Transverse colon (tissue), 4 donors: ENCODE measurements at regions not wholly inside any gene's neighbourhood (a gene's known extent, or its start where the extent isn't known, plus 50 kb on each side); places are given as distances from the start of the nearest gene placed in this dataset.

Experiments
- EP300 ChIP-seq: sonication (generic); formaldehyde crosslinking; IDR thresholded peaks from one replicate; pipeline ENCODE4 v1.6.1; 2017; ENCODE audit warnings: antibody characterized with exemption, low read depth
- POLR2A ChIP-seq: fragments of 450-650 bp; IDR thresholded peaks from one replicate; pipeline ENCODE4 v1.6.1; 2016; ENCODE audit warnings: antibody characterized with exemption, mild to moderate bottlenecking, moderate library complexity
- POLR2AphosphoS5 ChIP-seq, 3 donors: sonication (generic); formaldehyde crosslinking; IDR thresholded peaks; one replicate each; pipeline ENCODE4 v1.6.1; 2016; ENCODE audit warnings: antibody characterized with exemption in 3 of 3
- TF ChIP-seq, protein P1 (sequence below), 5 experiments: fragments of 200-600 bp in 3 of 5; fragments of 450-650 bp in 2 of 5; sonication (generic) in 3 of 5; IDR thresholded peaks; 1 replicate in 2 of 5; 2 replicates in 3 of 5; pipeline ENCODE4 v1.5.1; 2016 to 2017; ENCODE audit warnings: antibody characterized with exemption in 5 of 5, inconsistent platforms in 3 of 5, mild to moderate bottlenecking in 2 of 5, moderate library complexity in 1 of 5

DNA sequence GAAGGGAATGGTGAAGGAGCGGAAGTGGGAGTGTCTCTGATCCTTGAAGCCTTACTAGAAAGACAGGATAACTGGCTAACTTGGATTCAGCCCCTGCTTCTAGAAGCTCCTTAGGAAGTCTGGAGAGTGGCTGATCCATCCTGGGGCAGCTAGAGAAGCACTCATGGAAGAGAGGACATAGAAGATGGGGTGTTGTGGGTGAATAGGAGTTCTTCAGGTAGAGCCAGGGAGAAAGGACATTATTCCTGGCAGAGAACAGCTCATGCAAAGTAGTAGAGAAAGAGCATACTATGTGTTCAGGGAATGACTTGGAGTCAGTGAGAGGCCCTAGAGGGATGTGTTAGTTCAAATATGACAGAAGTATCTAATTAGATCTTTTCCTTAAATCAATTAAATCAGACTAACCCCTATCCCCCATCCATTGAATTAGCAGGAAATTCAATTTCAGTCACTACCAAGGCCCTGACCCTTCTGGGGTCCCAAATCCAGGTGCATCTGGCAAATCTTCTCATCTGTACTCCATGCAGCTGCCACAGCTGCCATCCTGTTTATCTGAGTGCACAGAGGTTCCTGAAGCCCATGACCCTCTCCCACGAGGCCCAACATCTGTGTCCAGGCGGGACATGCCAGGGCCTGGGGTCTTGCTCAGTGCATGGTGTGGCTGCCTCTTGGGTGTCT lies 130.7 kb downstream of the DHX35 start:
- TF ChIP-seq, protein P1, sequence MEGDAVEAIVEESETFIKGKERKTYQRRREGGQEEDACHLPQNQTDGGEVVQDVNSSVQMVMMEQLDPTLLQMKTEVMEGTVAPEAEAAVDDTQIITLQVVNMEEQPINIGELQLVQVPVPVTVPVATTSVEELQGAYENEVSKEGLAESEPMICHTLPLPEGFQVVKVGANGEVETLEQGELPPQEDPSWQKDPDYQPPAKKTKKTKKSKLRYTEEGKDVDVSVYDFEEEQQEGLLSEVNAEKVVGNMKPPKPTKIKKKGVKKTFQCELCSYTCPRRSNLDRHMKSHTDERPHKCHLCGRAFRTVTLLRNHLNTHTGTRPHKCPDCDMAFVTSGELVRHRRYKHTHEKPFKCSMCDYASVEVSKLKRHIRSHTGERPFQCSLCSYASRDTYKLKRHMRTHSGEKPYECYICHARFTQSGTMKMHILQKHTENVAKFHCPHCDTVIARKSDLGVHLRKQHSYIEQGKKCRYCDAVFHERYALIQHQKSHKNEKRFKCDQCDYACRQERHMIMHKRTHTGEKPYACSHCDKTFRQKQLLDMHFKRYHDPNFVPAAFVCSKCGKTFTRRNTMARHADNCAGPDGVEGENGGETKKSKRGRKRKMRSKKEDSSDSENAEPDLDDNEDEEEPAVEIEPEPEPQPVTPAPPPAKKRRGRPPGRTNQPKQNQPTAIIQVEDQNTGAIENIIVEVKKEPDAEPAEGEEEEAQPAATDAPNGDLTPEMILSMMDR (IDR thresholded peaks at IDR 0.05): no peak
- TF ChIP-seq POLR2A: no peak
- no peak for TF ChIP-seq POLR2AphosphoS5 (IDR thresholded peaks at IDR 0.05)
- no peak for TF ChIP-seq EP300
